Neural cell (in vitro differentiated cells): ENCODE measurements at regions not wholly inside any gene's neighbourhood (a gene's known extent, or its start where the extent isn't known, plus 50 kb on each side); places are given as distances from the start of the nearest gene placed in this dataset.

ENCODE experiments used
- EP300 ChIP-seq: fragments of 450-650 bp; conservative IDR thresholded peaks from 2 replicates; pipeline ENCODE4 v1.6.1; 2014; ENCODE audit warnings: antibody characterized with exemption, mild to moderate bottlenecking, moderate library complexity; ENCODE audit not compliant: poor library complexity, severe bottlenecking
- TF ChIP-seq, protein P1 (sequence below): fragments of 450-650 bp; IDR thresholded peaks from 2 replicates; pipeline ENCODE4 v1.5.1; 2014; ENCODE audit warnings: antibody characterized with exemption, mild to moderate bottlenecking, moderate library complexity; ENCODE audit not compliant: poor library complexity, severe bottlenecking

- TF ChIP-seq, protein P1, sequence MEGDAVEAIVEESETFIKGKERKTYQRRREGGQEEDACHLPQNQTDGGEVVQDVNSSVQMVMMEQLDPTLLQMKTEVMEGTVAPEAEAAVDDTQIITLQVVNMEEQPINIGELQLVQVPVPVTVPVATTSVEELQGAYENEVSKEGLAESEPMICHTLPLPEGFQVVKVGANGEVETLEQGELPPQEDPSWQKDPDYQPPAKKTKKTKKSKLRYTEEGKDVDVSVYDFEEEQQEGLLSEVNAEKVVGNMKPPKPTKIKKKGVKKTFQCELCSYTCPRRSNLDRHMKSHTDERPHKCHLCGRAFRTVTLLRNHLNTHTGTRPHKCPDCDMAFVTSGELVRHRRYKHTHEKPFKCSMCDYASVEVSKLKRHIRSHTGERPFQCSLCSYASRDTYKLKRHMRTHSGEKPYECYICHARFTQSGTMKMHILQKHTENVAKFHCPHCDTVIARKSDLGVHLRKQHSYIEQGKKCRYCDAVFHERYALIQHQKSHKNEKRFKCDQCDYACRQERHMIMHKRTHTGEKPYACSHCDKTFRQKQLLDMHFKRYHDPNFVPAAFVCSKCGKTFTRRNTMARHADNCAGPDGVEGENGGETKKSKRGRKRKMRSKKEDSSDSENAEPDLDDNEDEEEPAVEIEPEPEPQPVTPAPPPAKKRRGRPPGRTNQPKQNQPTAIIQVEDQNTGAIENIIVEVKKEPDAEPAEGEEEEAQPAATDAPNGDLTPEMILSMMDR = no peak
- TF ChIP-seq EP300 = no peak
Measured at GRCh38 chr13:68440874-68441273, 1210.7 kb upstream of the PCDH9 start.
